ENCODE measurements at regions not wholly inside any gene's neighbourhood (a gene's known extent, or its start where the extent isn't known, plus 50 kb on each side); places are given as distances from the start of the nearest gene placed in this dataset.

DNA sequence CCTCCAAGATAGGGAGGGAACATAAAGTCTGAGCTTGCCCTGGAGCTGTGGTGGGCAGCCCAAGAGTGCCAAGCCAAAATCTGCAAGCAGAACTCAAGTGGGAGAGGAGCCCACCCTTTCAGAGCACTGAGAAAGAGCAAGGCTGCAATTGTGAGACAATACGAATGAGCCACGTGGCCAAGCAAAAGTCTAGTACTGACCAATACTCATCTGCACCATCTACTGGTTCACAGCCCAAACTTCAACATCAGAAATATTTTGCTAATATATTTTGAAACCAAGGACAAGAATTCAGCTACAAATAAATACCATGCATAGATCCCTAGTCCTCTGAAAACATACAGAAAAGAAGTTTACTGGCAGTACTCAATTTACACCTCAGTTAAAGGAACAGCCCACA is 696.2 kb upstream of the COX7C start:
- ATAC-seq (ENCODE audit: low read depth) (no peak), DNase-seq (ENCODE audit: low spot score) (no peak)
- Histone ChIP-seq H3K4me3 (ENCODE audit: severe bottlenecking) (no peak overlapping the region), H3K36me3 (ENCODE audit: low read depth) (no peaks in the 10 kb centered on the region), H3K27ac (ENCODE audit: poor library complexity, severe bottlenecking) (no peak overlapping the region), H3K4me1 (ENCODE audit: insufficient read depth, poor library complexity, severe bottlenecking) (no peaks in the 10 kb centered on the region), H3K9me3 (ENCODE audit: severe bottlenecking) (no peaks in the 10 kb centered on the region), H3K27me3 (ENCODE audit: insufficient read depth, poor library complexity, severe bottlenecking) (no peaks in the 10 kb centered on the region)
- TF ChIP-seq, protein P1, sequence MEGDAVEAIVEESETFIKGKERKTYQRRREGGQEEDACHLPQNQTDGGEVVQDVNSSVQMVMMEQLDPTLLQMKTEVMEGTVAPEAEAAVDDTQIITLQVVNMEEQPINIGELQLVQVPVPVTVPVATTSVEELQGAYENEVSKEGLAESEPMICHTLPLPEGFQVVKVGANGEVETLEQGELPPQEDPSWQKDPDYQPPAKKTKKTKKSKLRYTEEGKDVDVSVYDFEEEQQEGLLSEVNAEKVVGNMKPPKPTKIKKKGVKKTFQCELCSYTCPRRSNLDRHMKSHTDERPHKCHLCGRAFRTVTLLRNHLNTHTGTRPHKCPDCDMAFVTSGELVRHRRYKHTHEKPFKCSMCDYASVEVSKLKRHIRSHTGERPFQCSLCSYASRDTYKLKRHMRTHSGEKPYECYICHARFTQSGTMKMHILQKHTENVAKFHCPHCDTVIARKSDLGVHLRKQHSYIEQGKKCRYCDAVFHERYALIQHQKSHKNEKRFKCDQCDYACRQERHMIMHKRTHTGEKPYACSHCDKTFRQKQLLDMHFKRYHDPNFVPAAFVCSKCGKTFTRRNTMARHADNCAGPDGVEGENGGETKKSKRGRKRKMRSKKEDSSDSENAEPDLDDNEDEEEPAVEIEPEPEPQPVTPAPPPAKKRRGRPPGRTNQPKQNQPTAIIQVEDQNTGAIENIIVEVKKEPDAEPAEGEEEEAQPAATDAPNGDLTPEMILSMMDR (IDR thresholded peaks at IDR 0.05; ENCODE audit: poor library complexity, severe bottlenecking), result peak; percentile 18

DNA sequence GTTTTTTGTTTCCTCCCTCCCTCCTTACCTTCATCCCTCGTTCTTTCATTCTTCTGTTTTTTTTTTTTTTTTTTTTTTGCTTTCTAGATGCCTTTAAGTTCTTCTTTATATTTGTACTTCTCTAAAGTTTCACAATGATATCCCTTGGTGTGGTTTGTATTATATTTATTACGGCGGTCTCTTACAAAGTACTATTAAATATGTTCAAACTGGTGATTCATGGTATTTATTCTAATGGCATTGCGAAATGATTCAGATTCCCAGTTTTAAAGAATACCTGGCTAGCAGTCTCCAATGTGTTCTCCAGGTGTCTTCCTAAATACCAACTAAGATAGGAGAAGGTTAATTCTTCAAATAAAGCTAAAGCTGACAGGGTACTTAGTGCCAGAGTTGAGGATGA is 690.1 kb upstream of the COX7C start:
- H3K4me3 ChIP-seq (ENCODE audit: severe bottlenecking), result no peak overlapping the region
- H3K9me3 ChIP-seq (ENCODE audit: severe bottlenecking), result no peaks in the 10 kb centered on the region
- ATAC-seq (ENCODE audit: low read depth) (no peak), DNase-seq (ENCODE audit: low spot score) (no peak)
- no peak overlapping the region for H3K27ac ChIP-seq (ENCODE audit: poor library complexity, severe bottlenecking)
- H3K27me3 ChIP-seq (ENCODE audit: insufficient read depth, poor library complexity, severe bottlenecking), result no peaks in the 10 kb centered on the region
- TF ChIP-seq, protein P1 (IDR thresholded peaks at IDR 0.05; ENCODE audit: poor library complexity, severe bottlenecking), result no peak
- no peaks in the 10 kb centered on the region for H3K4me1 ChIP-seq (ENCODE audit: insufficient read depth, poor library complexity, severe bottlenecking)
- H3K36me3 ChIP-seq (ENCODE audit: low read depth), result no peaks in the 10 kb centered on the region

- DNase-seq (ENCODE audit: low spot score) (no peak), ATAC-seq (ENCODE audit: low read depth) (no peak)
- Histone ChIP-seq H3K27me3 (ENCODE audit: insufficient read depth, poor library complexity, severe bottlenecking) (no peaks in the 10 kb centered on the region), H3K27ac (ENCODE audit: poor library complexity, severe bottlenecking) (no peak overlapping the region), H3K9me3 (ENCODE audit: severe bottlenecking) (no peaks in the 10 kb centered on the region), H3K36me3 (ENCODE audit: low read depth) (no peaks in the 10 kb centered on the region), H3K4me3 (ENCODE audit: severe bottlenecking) (no peak overlapping the region), H3K4me1 (ENCODE audit: insufficient read depth, poor library complexity, severe bottlenecking) (no peaks in the 10 kb centered on the region)
- TF ChIP-seq, protein P1 (IDR thresholded peaks at IDR 0.05; ENCODE audit: poor library complexity, severe bottlenecking), result no peak
Measured at GRCh38 chr5:85929713-85930112, 688.0 kb upstream of the COX7C start.

DNA sequence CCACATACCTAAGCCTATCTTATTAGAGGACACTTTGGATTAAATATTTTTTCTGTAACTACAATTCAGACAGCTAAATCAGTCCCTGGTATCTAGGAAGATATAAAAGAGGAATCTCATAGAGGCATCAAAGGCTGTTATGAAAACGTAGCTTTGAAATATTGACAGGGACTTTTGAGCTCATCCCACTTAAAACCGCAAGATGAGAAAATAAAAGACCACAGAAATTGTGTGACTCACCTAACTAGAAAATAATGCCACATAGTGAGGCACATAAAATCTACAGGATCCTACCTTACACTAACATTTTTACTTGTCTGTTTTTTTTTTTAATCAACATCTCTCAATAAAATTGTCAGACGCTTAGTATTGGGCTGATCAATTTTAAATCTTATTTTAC is 686.5 kb upstream of the COX7C start:
- Histone ChIP-seq H3K4me3 (ENCODE audit: severe bottlenecking) (no peak overlapping the region), H3K4me1 (ENCODE audit: insufficient read depth, poor library complexity, severe bottlenecking) (no peaks in the 10 kb centered on the region), H3K27me3 (ENCODE audit: insufficient read depth, poor library complexity, severe bottlenecking) (no peaks in the 10 kb centered on the region), H3K36me3 (ENCODE audit: low read depth) (no peaks in the 10 kb centered on the region), H3K9me3 (ENCODE audit: severe bottlenecking) (no peaks in the 10 kb centered on the region), H3K27ac (ENCODE audit: poor library complexity, severe bottlenecking) (no peak overlapping the region)
- ATAC-seq (ENCODE audit: low read depth) (no peak), DNase-seq (ENCODE audit: low spot score) (no peak)
- TF ChIP-seq, protein P1 (IDR thresholded peaks at IDR 0.05; ENCODE audit: poor library complexity, severe bottlenecking), result no peak

- TF ChIP-seq, protein P1 (IDR thresholded peaks at IDR 0.05; ENCODE audit: poor library complexity, severe bottlenecking), result no peak
- Histone ChIP-seq H3K27me3 (ENCODE audit: insufficient read depth, poor library complexity, severe bottlenecking) (peaks cover 10% of the 10 kb centered on the region), H3K4me3 (ENCODE audit: severe bottlenecking) (no peak overlapping the region), H3K36me3 (ENCODE audit: low read depth) (no peaks in the 10 kb centered on the region), H3K4me1 (ENCODE audit: insufficient read depth, poor library complexity, severe bottlenecking) (no peaks in the 10 kb centered on the region), H3K9me3 (ENCODE audit: severe bottlenecking) (no peaks in the 10 kb centered on the region), H3K27ac (ENCODE audit: poor library complexity, severe bottlenecking) (no peak overlapping the region)
- no peak for ATAC-seq (ENCODE audit: low read depth)
- DNase-seq (ENCODE audit: low spot score), result no peak
Measured at GRCh38 chr5:85938201-85938600, 679.5 kb upstream of the COX7C start.

All from RWPE2 (cell line).